ENCODE measurements at regions not wholly inside any gene's neighbourhood (a gene's known extent, or its start where the extent isn't known, plus 50 kb on each side); places are given as distances from the start of the nearest gene placed in this dataset.

DNA sequence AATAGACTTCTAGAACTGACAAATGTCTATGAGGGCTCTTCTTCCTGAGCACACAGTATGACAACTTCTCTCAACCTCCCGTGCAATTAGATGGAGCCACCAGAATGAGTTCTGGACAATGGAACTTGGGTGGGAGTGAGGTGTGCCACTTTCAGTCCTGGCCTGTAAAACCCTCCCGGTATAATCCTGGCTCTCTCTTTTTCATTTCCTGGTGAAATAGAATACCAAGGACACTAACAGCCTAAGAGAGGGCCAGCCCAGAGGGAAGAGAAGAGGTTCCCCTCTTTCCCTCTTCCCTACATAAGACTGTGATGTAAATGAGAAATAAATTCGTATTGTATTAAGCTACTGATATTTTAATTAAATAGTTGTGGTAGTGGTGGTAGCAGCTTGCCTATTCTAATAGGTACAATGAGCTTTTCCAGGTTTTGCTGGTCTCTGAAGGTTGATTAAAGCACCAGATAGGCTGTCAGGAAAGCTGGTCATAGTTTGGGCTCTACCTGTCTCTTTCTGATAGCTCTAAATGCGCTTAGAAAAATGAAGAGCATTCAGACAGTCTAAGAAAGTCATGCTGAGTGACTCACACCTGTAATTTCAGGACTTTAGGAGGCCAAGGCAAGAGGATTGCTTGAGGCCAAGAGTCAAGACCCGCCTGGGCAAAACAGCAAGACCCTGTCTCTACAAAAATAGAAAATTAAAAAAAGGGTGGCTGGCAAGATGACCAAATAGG is 108.6 kb upstream of the ZNF644 start:
- TF ChIP-seq REST (IDR thresholded peaks at IDR 0.05; ENCODE audit: low read depth) (no peak), RAD21 (IDR thresholded peaks at IDR 0.05; ENCODE audit: low read depth) (no peak), YY1 (IDR thresholded peaks at IDR 0.05; ENCODE audit: extremely low read depth, insufficient replicate concordance, low read depth, low read length) (no peak), CBX3 (IDR thresholded peaks at IDR 0.05; ENCODE audit: low read depth) (no peak)
- TF ChIP-seq, protein P1, sequence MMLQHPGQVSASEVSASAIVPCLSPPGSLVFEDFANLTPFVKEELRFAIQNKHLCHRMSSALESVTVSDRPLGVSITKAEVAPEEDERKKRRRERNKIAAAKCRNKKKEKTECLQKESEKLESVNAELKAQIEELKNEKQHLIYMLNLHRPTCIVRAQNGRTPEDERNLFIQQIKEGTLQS (IDR thresholded peaks at IDR 0.05), result no peak
- DNase-seq (ENCODE audit: low read depth, low spot score) (no peak), ATAC-seq (no peak)
- intact Hi-C loops (cut with micrococcal nuclease), result no loop called here
- Histone ChIP-seq H3K4me3 (replicated peaks in 1 of 2; ENCODE audit: low read depth in 1 of 2, low read length in 2 of 2) (no peak overlapping the region), H3K4me2 (ENCODE audit: low read length) (no peak overlapping the region), H3K9ac (ENCODE audit: low read length) (no peak overlapping the region), H2AFZ (ENCODE audit: low read depth, low read length, poor library complexity, severe bottlenecking) (no peak overlapping the region), H3K79me2 (ENCODE audit: insufficient read depth, low read length) (no peaks in the 10 kb centered on the region), H4K20me1 (ENCODE audit: insufficient read depth) (no peaks in the 10 kb centered on the region), H3K4me1 (ENCODE audit: control insufficient read depth in 1 of 2, insufficient read depth in 2 of 2, low read length in 2 of 2) (no peaks in the 10 kb centered on the region), H3K36me3 (ENCODE audit: control insufficient read depth in 1 of 2, insufficient read depth in 2 of 2, low read length in 2 of 2) (no peaks in the 10 kb centered on the region), H3K27ac (ENCODE audit: low read depth, low read length) (no peak overlapping the region), H3K9me3 (ENCODE audit: control insufficient read depth in 1 of 2, insufficient read depth in 1 of 2, low read depth in 1 of 2, low read length in 2 of 2) (no peaks in the 10 kb centered on the region), H3K27me3 (ENCODE audit: insufficient read depth, low read length) (0 out of 2 replicates have a peak, but pooled peaks cover 3% of the 10 kb centered on the region), H3K9me2 (ENCODE audit: insufficient read depth) (no peaks in the 10 kb centered on the region)
- POLR2A ChIA-PET, result no interaction called here
- CTCF ChIA-PET, result no interaction called here
- RAD21 ChIA-PET (ENCODE audit: low non-redundant PET in 1 of 2, low total read pairs in 2 of 2, uncharacterized antibody in 2 of 2, unreplicated experiment in 2 of 2), result no interaction called here
- no TSS peak for BruUV-seq (replicated peaks)
